ENCODE measurements at regions not wholly inside any gene's neighbourhood (a gene's known extent, or its start where the extent isn't known, plus 50 kb on each side); places are given as distances from the start of the nearest gene placed in this dataset.

DNA sequence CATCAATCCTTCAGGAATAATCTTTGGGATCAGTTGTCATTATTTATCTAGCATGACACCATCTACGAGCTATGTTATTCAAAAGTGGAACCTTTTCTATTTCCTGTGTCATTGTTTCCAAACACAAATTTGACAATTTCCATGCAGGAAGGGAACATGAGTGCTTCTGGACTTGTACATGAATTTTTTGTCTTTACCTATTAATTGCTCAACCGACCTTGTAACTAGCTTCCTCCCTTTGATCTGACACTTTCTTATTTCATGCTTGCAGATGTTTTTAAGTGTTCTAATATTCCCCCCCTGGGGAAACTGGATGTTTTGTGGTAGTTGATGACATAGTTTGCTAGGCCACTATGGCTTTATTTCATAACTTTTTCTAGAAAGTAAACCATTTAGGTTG, 139.4 kb downstream of the BMP2 start (continued):
- no peak for TF ChIP-seq ZNF114 (CRISPR knock-in tag; IDR thresholded peaks at IDR 0.05)
- TF ChIP-seq, protein P1, sequence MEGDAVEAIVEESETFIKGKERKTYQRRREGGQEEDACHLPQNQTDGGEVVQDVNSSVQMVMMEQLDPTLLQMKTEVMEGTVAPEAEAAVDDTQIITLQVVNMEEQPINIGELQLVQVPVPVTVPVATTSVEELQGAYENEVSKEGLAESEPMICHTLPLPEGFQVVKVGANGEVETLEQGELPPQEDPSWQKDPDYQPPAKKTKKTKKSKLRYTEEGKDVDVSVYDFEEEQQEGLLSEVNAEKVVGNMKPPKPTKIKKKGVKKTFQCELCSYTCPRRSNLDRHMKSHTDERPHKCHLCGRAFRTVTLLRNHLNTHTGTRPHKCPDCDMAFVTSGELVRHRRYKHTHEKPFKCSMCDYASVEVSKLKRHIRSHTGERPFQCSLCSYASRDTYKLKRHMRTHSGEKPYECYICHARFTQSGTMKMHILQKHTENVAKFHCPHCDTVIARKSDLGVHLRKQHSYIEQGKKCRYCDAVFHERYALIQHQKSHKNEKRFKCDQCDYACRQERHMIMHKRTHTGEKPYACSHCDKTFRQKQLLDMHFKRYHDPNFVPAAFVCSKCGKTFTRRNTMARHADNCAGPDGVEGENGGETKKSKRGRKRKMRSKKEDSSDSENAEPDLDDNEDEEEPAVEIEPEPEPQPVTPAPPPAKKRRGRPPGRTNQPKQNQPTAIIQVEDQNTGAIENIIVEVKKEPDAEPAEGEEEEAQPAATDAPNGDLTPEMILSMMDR (conservative IDR thresholded peaks at IDR 0.05; ENCODE audit: low read depth in 2 of 2), result no peak
- TF ChIP-seq POLR2AphosphoS5 (IDR thresholded peaks at IDR 0.05; ENCODE audit: low read depth), result no peak

DNA sequence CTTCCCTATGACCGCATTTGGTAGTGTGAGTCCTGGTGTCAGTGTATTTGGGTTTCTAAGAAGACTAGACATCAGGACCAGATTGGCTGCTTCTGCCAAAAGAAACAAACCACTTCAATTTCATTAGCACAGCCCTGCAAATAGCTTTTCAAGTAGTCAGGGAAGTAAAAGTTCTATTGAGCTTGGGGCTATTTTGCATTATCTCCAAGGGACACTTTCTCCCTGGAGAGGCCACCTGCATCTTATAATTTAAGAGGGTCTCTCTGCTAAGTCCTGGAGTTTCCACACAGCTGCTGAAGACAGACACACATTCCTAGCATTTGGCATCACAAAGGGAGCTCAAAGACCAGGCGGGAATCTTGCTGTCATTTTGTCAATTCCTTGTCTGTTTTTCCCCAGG, 141.2 kb downstream of the BMP2 start:
- Mint-ChIP-seq H3K9me3 (no peaks in the 10 kb centered on the region), H3K27ac (peak overlapping the region; percentile 89), H3K4me3 (peak overlapping the region; percentile 33; the same call in 2 of the 3 replicates), H3K27me3 (ENCODE audit: insufficient read depth, low read depth, poor library complexity) (no peaks in the 10 kb centered on the region), H3K36me3 (ENCODE audit: low read depth) (no peaks in the 10 kb centered on the region), H3K4me1 (peaks cover 38% of the 10 kb centered on the region)
- H3K4me3 ChIP-seq, result peak overlapping the region; percentile 8; the same call in 1 of the 2 replicates
- no peaks in the 10 kb centered on the region for H4K20me1 ChIP-seq (replicated peaks; ENCODE audit: insufficient read depth)
- no peaks in the 10 kb centered on the region for H3K36me3 ChIP-seq (ENCODE audit: insufficient read depth)
- H2AFZ ChIP-seq, result no peak overlapping the region
- ATAC-seq, result peak; percentile 98
- peak; percentile 88 for DNase-seq (ENCODE audit: low spot score)
- peak overlapping the region; percentile 93 for H3K27ac ChIP-seq (ENCODE audit: low read depth)
- H3K4me2 ChIP-seq, result peak overlapping the region; percentile 13
- no peaks in the 10 kb centered on the region for H3K27me3 ChIP-seq (ENCODE audit: insufficient read depth)
- H3K79me2 ChIP-seq (replicated peaks; ENCODE audit: insufficient read depth), result no peaks in the 10 kb centered on the region
- H3K9me2 ChIP-seq (ENCODE audit: insufficient read depth), result peaks cover 8% of the 10 kb centered on the region; the same call in 1 of the 2 replicates
- peaks cover 20% of the 10 kb centered on the region for H3K4me1 ChIP-seq (ENCODE audit: insufficient read depth)
- H3F3A ChIP-seq (replicated peaks; ENCODE audit: low read depth), result no peaks in the 10 kb centered on the region
- TF ChIP-seq, protein P1 (conservative IDR thresholded peaks at IDR 0.05; ENCODE audit: low read depth in 2 of 2), result no peak
- TF ChIP-seq CREB1 (CRISPR knock-in tag; IDR thresholded peaks at IDR 0.05; ENCODE audit: low read depth) (0 out of 2 replicates have a peak, but pooled peaks have one; percentile 39), EZH2 (IDR thresholded peaks at IDR 0.05; ENCODE audit: low read depth, unreplicated experiment) (no peak), NANOG (IDR thresholded peaks at IDR 0.05; ENCODE audit: borderline replicate concordance) (peak; percentile 9; the same call in 1 of the 2 replicates)
- TF ChIP-seq, protein P2, sequence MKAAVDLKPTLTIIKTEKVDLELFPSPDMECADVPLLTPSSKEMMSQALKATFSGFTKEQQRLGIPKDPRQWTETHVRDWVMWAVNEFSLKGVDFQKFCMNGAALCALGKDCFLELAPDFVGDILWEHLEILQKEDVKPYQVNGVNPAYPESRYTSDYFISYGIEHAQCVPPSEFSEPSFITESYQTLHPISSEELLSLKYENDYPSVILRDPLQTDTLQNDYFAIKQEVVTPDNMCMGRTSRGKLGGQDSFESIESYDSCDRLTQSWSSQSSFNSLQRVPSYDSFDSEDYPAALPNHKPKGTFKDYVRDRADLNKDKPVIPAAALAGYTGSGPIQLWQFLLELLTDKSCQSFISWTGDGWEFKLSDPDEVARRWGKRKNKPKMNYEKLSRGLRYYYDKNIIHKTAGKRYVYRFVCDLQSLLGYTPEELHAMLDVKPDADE (IDR thresholded peaks at IDR 0.05), result no peak
- TF ChIP-seq, protein P3, sequence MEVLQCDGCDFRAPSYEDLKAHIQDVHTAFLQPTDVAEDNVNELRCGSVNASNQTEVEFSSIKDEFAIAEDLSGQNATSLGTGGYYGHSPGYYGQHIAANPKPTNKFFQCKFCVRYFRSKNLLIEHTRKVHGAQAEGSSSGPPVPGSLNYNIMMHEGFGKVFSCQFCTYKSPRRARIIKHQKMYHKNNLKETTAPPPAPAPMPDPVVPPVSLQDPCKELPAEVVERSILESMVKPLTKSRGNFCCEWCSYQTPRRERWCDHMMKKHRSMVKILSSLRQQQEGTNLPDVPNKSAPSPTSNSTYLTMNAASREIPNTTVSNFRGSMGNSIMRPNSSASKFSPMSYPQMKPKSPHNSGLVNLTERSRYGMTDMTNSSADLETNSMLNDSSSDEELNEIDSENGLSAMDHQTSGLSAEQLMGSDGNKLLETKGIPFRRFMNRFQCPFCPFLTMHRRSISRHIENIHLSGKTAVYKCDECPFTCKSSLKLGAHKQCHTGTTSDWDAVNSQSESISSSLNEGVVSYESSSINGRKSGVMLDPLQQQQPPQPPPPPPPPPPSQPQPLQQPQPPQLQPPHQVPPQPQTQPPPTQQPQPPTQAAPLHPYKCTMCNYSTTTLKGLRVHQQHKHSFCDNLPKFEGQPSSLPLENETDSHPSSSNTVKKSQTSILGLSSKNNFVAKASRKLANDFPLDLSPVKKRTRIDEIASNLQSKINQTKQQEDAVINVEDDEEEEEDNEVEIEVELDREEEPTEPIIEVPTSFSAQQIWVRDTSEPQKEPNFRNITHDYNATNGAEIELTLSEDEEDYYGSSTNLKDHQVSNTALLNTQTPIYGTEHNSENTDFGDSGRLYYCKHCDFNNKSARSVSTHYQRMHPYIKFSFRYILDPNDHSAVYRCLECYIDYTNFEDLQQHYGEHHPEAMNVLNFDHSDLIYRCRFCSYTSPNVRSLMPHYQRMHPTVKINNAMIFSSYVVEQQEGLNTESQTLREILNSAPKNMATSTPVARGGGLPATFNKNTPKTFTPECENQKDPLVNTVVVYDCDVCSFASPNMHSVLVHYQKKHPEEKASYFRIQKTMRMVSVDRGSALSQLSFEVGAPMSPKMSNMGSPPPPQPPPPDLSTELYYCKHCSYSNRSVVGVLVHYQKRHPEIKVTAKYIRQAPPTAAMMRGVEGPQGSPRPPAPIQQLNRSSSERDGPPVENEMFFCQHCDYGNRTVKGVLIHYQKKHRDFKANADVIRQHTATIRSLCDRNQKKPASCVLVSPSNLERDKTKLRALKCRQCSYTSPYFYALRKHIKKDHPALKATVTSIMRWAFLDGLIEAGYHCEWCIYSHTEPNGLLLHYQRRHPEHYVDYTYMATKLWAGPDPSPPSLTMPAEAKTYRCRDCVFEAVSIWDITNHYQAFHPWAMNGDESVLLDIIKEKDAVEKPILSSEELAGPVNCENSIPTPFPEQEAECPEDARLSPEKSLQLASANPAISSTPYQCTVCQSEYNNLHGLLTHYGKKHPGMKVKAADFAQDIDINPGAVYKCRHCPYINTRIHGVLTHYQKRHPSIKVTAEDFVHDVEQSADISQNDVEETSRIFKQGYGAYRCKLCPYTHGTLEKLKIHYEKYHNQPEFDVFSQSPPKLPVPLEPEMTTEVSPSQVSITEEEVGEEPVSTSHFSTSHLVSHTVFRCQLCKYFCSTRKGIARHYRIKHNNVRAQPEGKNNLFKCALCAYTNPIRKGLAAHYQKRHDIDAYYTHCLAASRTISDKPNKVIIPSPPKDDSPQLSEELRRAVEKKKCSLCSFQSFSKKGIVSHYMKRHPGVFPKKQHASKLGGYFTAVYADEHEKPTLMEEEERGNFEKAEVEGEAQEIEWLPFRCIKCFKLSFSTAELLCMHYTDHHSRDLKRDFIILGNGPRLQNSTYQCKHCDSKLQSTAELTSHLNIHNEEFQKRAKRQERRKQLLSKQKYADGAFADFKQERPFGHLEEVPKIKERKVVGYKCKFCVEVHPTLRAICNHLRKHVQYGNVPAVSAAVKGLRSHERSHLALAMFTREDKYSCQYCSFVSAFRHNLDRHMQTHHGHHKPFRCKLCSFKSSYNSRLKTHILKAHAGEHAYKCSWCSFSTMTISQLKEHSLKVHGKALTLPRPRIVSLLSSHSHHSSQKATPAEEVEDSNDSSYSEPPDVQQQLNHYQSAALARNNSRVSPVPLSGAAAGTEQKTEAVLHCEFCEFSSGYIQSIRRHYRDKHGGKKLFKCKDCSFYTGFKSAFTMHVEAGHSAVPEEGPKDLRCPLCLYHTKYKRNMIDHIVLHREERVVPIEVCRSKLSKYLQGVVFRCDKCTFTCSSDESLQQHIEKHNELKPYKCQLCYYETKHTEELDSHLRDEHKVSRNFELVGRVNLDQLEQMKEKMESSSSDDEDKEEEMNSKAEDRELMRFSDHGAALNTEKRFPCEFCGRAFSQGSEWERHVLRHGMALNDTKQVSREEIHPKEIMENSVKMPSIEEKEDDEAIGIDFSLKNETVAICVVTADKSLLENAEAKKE (CRISPR knock-in tag; IDR thresholded peaks at IDR 0.05), result peak; percentile 98

Measured in GM23338 (cell line).